ENCODE measurements at regions not wholly inside any gene's neighbourhood (a gene's known extent, or its start where the extent isn't known, plus 50 kb on each side); places are given as distances from the start of the nearest gene placed in this dataset.

- H3K27ac ChIP-seq (ENCODE audit: low read depth, low read length) = no peak overlapping the region
- H3K79me2 ChIP-seq (ENCODE audit: control insufficient read depth, insufficient read depth, low read length, poor library complexity) = no peaks in the 10 kb centered on the region
- H2BK12ac ChIP-seq (ENCODE audit: low read length) = no peak overlapping the region
- H3K4me3 ChIP-seq (ENCODE audit: low read depth, low read length) = no peak overlapping the region
- H3K36me3 ChIP-seq (ENCODE audit: control insufficient read depth in 1 of 2, insufficient read depth in 2 of 2, low read length in 2 of 2) = no peaks in the 10 kb centered on the region
- no peaks in the 10 kb centered on the region for H3K27me3 ChIP-seq (ENCODE audit: insufficient read depth, low read length)
- H4K8ac ChIP-seq (ENCODE audit: low read depth, low read length) = no peak overlapping the region
- H4K12ac ChIP-seq (ENCODE audit: low read depth, low read length) = no peak overlapping the region
- no peak overlapping the region for H4K91ac ChIP-seq (ENCODE audit: low read depth, low read length)
- no peak for DNase-seq
- H3K23ac ChIP-seq (ENCODE audit: low read length) = no peak overlapping the region
- no peak overlapping the region for H3K4ac ChIP-seq (ENCODE audit: low read depth, low read length)
- no peak overlapping the region for H2AFZ ChIP-seq (ENCODE audit: insufficient read depth, low read length, poor library complexity)
- no CpG with 5 or more reads among the region's 2 CpGs for WGBS (ENCODE audit: extremely low coverage, insufficient coverage, insufficient read length)
- H3K9ac ChIP-seq (ENCODE audit: low read length) = no peak overlapping the region
- H3K79me1 ChIP-seq (ENCODE audit: low read length) = no peaks in the 10 kb centered on the region
- no peak overlapping the region for H2AK5ac ChIP-seq (ENCODE audit: low read length)
- H3K9me3 ChIP-seq (ENCODE audit: insufficient read depth, low read depth, low read length) = no peaks in the 10 kb centered on the region
- no peak overlapping the region for H3K18ac ChIP-seq (ENCODE audit: low read length)
- no peak overlapping the region for H3K4me2 ChIP-seq (ENCODE audit: low read length)
- peaks cover 4 to 5% of the 10 kb centered on the region in 2 experiments for H3K4me1 ChIP-seq (ENCODE audit: control insufficient read depth in 1 of 2, insufficient read depth in 2 of 2, low read length in 2 of 2)
- no peak overlapping the region for H2BK120ac ChIP-seq (ENCODE audit: insufficient read depth, low read length, poor library complexity)
- no peak overlapping the region for H2BK5ac ChIP-seq (ENCODE audit: low read depth, low read length, poor library complexity)
- H3K14ac ChIP-seq (ENCODE audit: low read length) = no peak overlapping the region
Measured at GRCh38 chr4:108345862-108346817, 177.4 kb upstream of the LEF1 start.

- no peak overlapping the region for H3K4ac ChIP-seq (ENCODE audit: low read depth, low read length)
Measured at GRCh38 chr4:108342325-108342970, 173.7 kb upstream of the LEF1 start.

GRCh38 chr4:108337923-108338322 is 169.2 kb upstream of the LEF1 start:
- Histone ChIP-seq H3K27me3 (ENCODE audit: insufficient read depth, low read length) (no peaks in the 10 kb centered on the region), H2BK5ac (ENCODE audit: low read depth, low read length, poor library complexity) (no peak overlapping the region), H2AFZ (ENCODE audit: insufficient read depth, low read length, poor library complexity) (no peak overlapping the region), H3K14ac (ENCODE audit: low read length) (no peak overlapping the region), H3K4me1 (ENCODE audit: control insufficient read depth in 1 of 2, insufficient read depth in 2 of 2, low read length in 2 of 2) (peaks cover 10 to 18% of the 10 kb centered on the region in 2 experiments), H3K23ac (ENCODE audit: low read length) (no peak overlapping the region), H3K18ac (ENCODE audit: low read length) (no peak overlapping the region), H3K4me3 (ENCODE audit: low read depth, low read length) (no peak overlapping the region), H4K8ac (ENCODE audit: low read depth, low read length) (no peak overlapping the region), H4K91ac (ENCODE audit: low read depth, low read length) (no peak overlapping the region), H3K4me2 (ENCODE audit: low read length) (peak overlapping the region; percentile 16), H3K36me3 (ENCODE audit: control insufficient read depth in 1 of 2, insufficient read depth in 2 of 2, low read length in 2 of 2) (no peaks in the 10 kb centered on the region), H2AK5ac (ENCODE audit: low read length) (no peak overlapping the region), H3K27ac (ENCODE audit: low read depth, low read length) (peak overlapping the region; percentile 81), H2BK120ac (ENCODE audit: insufficient read depth, low read length, poor library complexity) (no peak overlapping the region), H3K79me1 (ENCODE audit: low read length) (peaks cover 14% of the 10 kb centered on the region), H3K9me3 (ENCODE audit: insufficient read depth, low read depth, low read length) (no peaks in the 10 kb centered on the region), H3K79me2 (ENCODE audit: control insufficient read depth, insufficient read depth, low read length, poor library complexity) (no peaks in the 10 kb centered on the region), H3K4ac (ENCODE audit: low read depth, low read length) (no peak overlapping the region), H3K9ac (ENCODE audit: low read length) (no peak overlapping the region), H2BK12ac (ENCODE audit: low read length) (no peak overlapping the region), H4K12ac (ENCODE audit: low read depth, low read length) (no peak overlapping the region)
- WGBS (ENCODE audit: extremely low coverage, insufficient coverage, insufficient read length) = no CpG with 5 or more reads among the region's 1 CpG
- no peak for DNase-seq

More at GRCh38 chr4:108342325-108342970, 173.7 kb upstream of the LEF1 start:
- Histone ChIP-seq H3K27ac (ENCODE audit: low read depth, low read length) (no peak overlapping the region), H3K18ac (ENCODE audit: low read length) (no peak overlapping the region), H2BK5ac (ENCODE audit: low read depth, low read length, poor library complexity) (no peak overlapping the region), H4K8ac (ENCODE audit: low read depth, low read length) (no peak overlapping the region), H4K91ac (ENCODE audit: low read depth, low read length) (no peak overlapping the region), H2AK5ac (ENCODE audit: low read length) (no peak overlapping the region), H3K4me3 (ENCODE audit: low read depth, low read length) (no peak overlapping the region), H3K4me1 (ENCODE audit: control insufficient read depth in 1 of 2, insufficient read depth in 2 of 2, low read length in 2 of 2) (peaks cover 7 to 8% of the 10 kb centered on the region in 2 experiments), H3K79me2 (ENCODE audit: control insufficient read depth, insufficient read depth, low read length, poor library complexity) (no peaks in the 10 kb centered on the region), H3K79me1 (ENCODE audit: low read length) (peaks cover 5% of the 10 kb centered on the region), H3K27me3 (ENCODE audit: insufficient read depth, low read length) (no peaks in the 10 kb centered on the region), H2BK120ac (ENCODE audit: insufficient read depth, low read length, poor library complexity) (no peak overlapping the region), H3K23ac (ENCODE audit: low read length) (no peak overlapping the region), H3K9ac (ENCODE audit: low read length) (no peak overlapping the region), H2AFZ (ENCODE audit: insufficient read depth, low read length, poor library complexity) (no peak overlapping the region), H3K4me2 (ENCODE audit: low read length) (no peak overlapping the region), H2BK12ac (ENCODE audit: low read length) (no peak overlapping the region), H3K14ac (ENCODE audit: low read length) (no peak overlapping the region), H3K36me3 (ENCODE audit: control insufficient read depth in 1 of 2, insufficient read depth in 2 of 2, low read length in 2 of 2) (no peaks in the 10 kb centered on the region), H4K12ac (ENCODE audit: low read depth, low read length) (no peak overlapping the region), H3K9me3 (ENCODE audit: insufficient read depth, low read depth, low read length) (no peaks in the 10 kb centered on the region)
- DNase-seq = no peak
- WGBS (ENCODE audit: extremely low coverage, insufficient coverage, insufficient read length) = no CpG with 5 or more reads among the region's 3 CpGs

- Histone ChIP-seq H3K27me3 (ENCODE audit: insufficient read depth, low read length) (no peaks in the 10 kb centered on the region), H3K79me1 (ENCODE audit: low read length) (peaks cover 14% of the 10 kb centered on the region), H3K4me1 (ENCODE audit: control insufficient read depth in 1 of 2, insufficient read depth in 2 of 2, low read length in 2 of 2) (peaks cover 10 to 18% of the 10 kb centered on the region in 2 experiments), H3K36me3 (ENCODE audit: control insufficient read depth in 1 of 2, insufficient read depth in 2 of 2, low read length in 2 of 2) (no peaks in the 10 kb centered on the region), H2AFZ (ENCODE audit: insufficient read depth, low read length, poor library complexity) (no peak overlapping the region), H3K4ac (ENCODE audit: low read depth, low read length) (no peak overlapping the region), H3K4me3 (ENCODE audit: low read depth, low read length) (no peak overlapping the region), H4K8ac (ENCODE audit: low read depth, low read length) (no peak overlapping the region), H2BK12ac (ENCODE audit: low read length) (no peak overlapping the region), H3K9me3 (ENCODE audit: insufficient read depth, low read depth, low read length) (no peaks in the 10 kb centered on the region), H3K14ac (ENCODE audit: low read length) (no peak overlapping the region), H2AK5ac (ENCODE audit: low read length) (no peak overlapping the region), H3K23ac (ENCODE audit: low read length) (no peak overlapping the region), H3K4me2 (ENCODE audit: low read length) (no peak overlapping the region), H4K91ac (ENCODE audit: low read depth, low read length) (no peak overlapping the region), H2BK120ac (ENCODE audit: insufficient read depth, low read length, poor library complexity) (peak overlapping the region; percentile 40), H4K12ac (ENCODE audit: low read depth, low read length) (no peak overlapping the region), H2BK5ac (ENCODE audit: low read depth, low read length, poor library complexity) (no peak overlapping the region), H3K9ac (ENCODE audit: low read length) (no peak overlapping the region), H3K27ac (ENCODE audit: low read depth, low read length) (no peak overlapping the region), H3K79me2 (ENCODE audit: control insufficient read depth, insufficient read depth, low read length, poor library complexity) (no peaks in the 10 kb centered on the region), H3K18ac (ENCODE audit: low read length) (no peak overlapping the region)
- DNase-seq = peak; percentile 61 to 69
Measured at GRCh38 chr4:108336076-108336475, 167.3 kb upstream of the LEF1 start.

Measured in trophoblast cell (in vitro differentiated cells and primary cell).